K562 (cell line): ENCODE measurements at regions not wholly inside any gene's neighbourhood (a gene's known extent, or its start where the extent isn't known, plus 50 kb on each side); places are given as distances from the start of the nearest gene placed in this dataset.

Source experiments
- CHD2 ChIP-seq: IDR thresholded peaks from 2 replicates; pipeline ENCODE4 v1.6.1; 2011; ENCODE audit warnings: low read depth, low read length
- FOXA1 ChIP-seq: fragments of 450-650 bp; IDR thresholded peaks from 2 replicates; pipeline ENCODE4 v1.6.1; 2016; ENCODE audit warnings: mild to moderate bottlenecking, borderline replicate concordance
- MXI1 ChIP-seq: IDR thresholded peaks from 2 replicates; pipeline ENCODE4 v1.6.1; 2011; ENCODE audit warnings: low read depth, mild to moderate bottlenecking, improper control_type of control experiment, low read length
- PCBP2 ChIP-seq: fragments of 200-400 bp; formaldehyde crosslinking; IDR thresholded peaks from 2 replicates; pipeline ENCODE4 v1.6.1; 2018; ENCODE audit warnings: low read length, low read depth, mild to moderate bottlenecking, moderate library complexity; ENCODE audit not compliant: poor library complexity, severe bottlenecking
- YY1 ChIP-seq, 3 experiments: IDR thresholded peaks; 2 replicates each; pipeline ENCODE4 v1.6.1; 2011; ENCODE audit warnings: low read length in 2 of 3, mild to moderate bottlenecking in 2 of 3, moderate library complexity in 2 of 3, borderline replicate concordance in 1 of 3, control low read depth in 1 of 3, low read depth in 1 of 3; ENCODE audit not compliant: insufficient read depth in 3 of 3, insufficient replicate concordance in 2 of 3, control insufficient read depth in 1 of 3, insufficient read length in 1 of 3; ENCODE audit errors: extremely low read depth in 1 of 3
- ZHX1 ChIP-seq: fragments of 150-350 bp; conservative IDR thresholded peaks from 2 replicates; pipeline ENCODE4 v1.6.1; 2014; ENCODE audit warnings: low read length
- ZNF121 ChIP-seq: sonication (generic); formaldehyde crosslinking; conservative IDR thresholded peaks from 2 replicates; pipeline ENCODE4 v1.8.0; 2022; ENCODE audit warnings: missing genetic modification reagents
- ZNF76 ChIP-seq: fragments of 250-450 bp; sonication (Bioruptor Pico); IDR thresholded peaks from 2 replicates; pipeline ENCODE4 v1.4.0; 2020; ENCODE audit warnings: mild to moderate bottlenecking, moderate library complexity, borderline replicate concordance
- ZZZ3 ChIP-seq: fragments of 450-650 bp; IDR thresholded peaks from 2 replicates; pipeline ENCODE4 v1.6.1; 2016; ENCODE audit warnings: antibody characterized with exemption, mild to moderate bottlenecking, moderate library complexity

GRCh38 chr1:213690341-213690917 is 297.3 kb upstream of the PROX1 start:
- no peak for TF ChIP-seq ZNF121
- no peak for TF ChIP-seq ZNF76 (CRISPR knock-in tag)
- no peak for TF ChIP-seq FOXA1
- TF ChIP-seq PCBP2, result no peak
- no peak for TF ChIP-seq YY1 (IDR thresholded peaks at IDR 0.05; ENCODE audit: borderline replicate concordance in 1 of 3, control insufficient read depth in 1 of 3, extremely low read depth in 1 of 3, insufficient read depth in 3 of 3, insufficient read length in 1 of 3, insufficient replicate concordance in 2 of 3, low read depth in 1 of 3, low read length in 2 of 3)
- no peak for TF ChIP-seq ZHX1
- no peak for TF ChIP-seq CHD2
- no peak for TF ChIP-seq ZZZ3
- no peak for TF ChIP-seq MXI1
